Thyroid gland (tissue), 4 donors: ENCODE measurements at regions not wholly inside any gene's neighbourhood (a gene's known extent, or its start where the extent isn't known, plus 50 kb on each side); places are given as distances from the start of the nearest gene placed in this dataset.

Source experiments
- DNase-seq, 2 donors: peaks; one replicate each; pipeline ENCODE4 v3.0.0-alpha.2; 2019
- H3K27ac ChIP-seq, 3 donors: fragments of 200-600 bp; sonication (generic); 1 replicate in 2 of 3; 2 replicates in 1 of 3; pipeline ENCODE4 v1.5.1; 2016 to 2019; ENCODE audit warnings: mild to moderate bottlenecking in 1 of 3, moderate library complexity in 1 of 3
- H3K27me3 ChIP-seq: fragments of 200-600 bp; sonication (generic); one replicate; pipeline ENCODE4 v1.5.1; 2019
- H3K36me3 ChIP-seq, 2 donors: fragments of 200-600 bp; sonication (generic); one replicate each; pipeline ENCODE4 v1.5.1; 2016 to 2019
- H3K4me1 ChIP-seq, 2 donors: fragments of 200-600 bp; sonication (generic); one replicate each; pipeline ENCODE4 v1.5.1; 2017 to 2019
- H3K4me3 ChIP-seq, 3 donors: fragments of 200-600 bp; sonication (generic); replicated peaks in 1 of 3; 1 replicate in 2 of 3; 2 replicates in 1 of 3; pipeline ENCODE4 v1.5.1; 2016; ENCODE audit warnings: mild to moderate bottlenecking in 1 of 3
- H3K9me3 ChIP-seq: fragments of 200-600 bp; sonication (generic); one replicate; pipeline ENCODE4 v1.5.1; 2017
- CTCF ChIP-seq, 6 experiments: fragments of 200-600 bp in 3 of 6; fragments of 450-650 bp in 3 of 6; sonication (generic) in 3 of 6; IDR thresholded peaks; one replicate each; pipeline ENCODE4 v1.5.1; 2016 to 2019; ENCODE audit warnings: antibody characterized with exemption in 6 of 6, mild to moderate bottlenecking in 2 of 6, inconsistent platforms in 1 of 6, moderate library complexity in 1 of 6
- POLR2A ChIP-seq, 2 donors: fragments of 450-650 bp; IDR thresholded peaks; one replicate each; pipeline ENCODE4 v1.6.1; 2017; ENCODE audit warnings: antibody characterized with exemption in 2 of 2, mild to moderate bottlenecking in 2 of 2, moderate library complexity in 1 of 2
- WGBS, 2 donors: methylation state at CpG; one replicate each; pipeline ENCODE4 v1.1.5; 2017; 5-methylcytosine and 5-hydroxymethylcytosine counted together
- intact Hi-C: fragments of 100-400 bp; cut with DNase I; formaldehyde crosslinking; loops from one replicate; pipeline ENCODE4 v1.15.1; 2023

GRCh38 chr18:40976050-40976449 is 979.0 kb upstream of the PIK3C3 start:
- Histone ChIP-seq H3K9me3 (no peaks in the 10 kb centered on the region), H3K4me3 (no peak overlapping the region), H3K27me3 (no peaks in the 10 kb centered on the region), H3K4me1 (no peaks in the 10 kb centered on the region), H3K36me3 (no peaks in the 10 kb centered on the region), H3K27ac (no peak overlapping the region)
- no peak for TF ChIP-seq CTCF (IDR thresholded peaks at IDR 0.05)
- no peak for DNase-seq
- 93 to 95% methylated on average over 4 of the region's 4 CpGs for WGBS, 2 donors
- intact Hi-C loops = no loop called here

GRCh38 chr18:40974448-40974847 is 980.6 kb upstream of the PIK3C3 start:
- H3K4me1 ChIP-seq = no peaks in the 10 kb centered on the region
- H3K27me3 ChIP-seq = no peaks in the 10 kb centered on the region
- DNase-seq = no peak
- no peaks in the 10 kb centered on the region for H3K9me3 ChIP-seq
- intact Hi-C loops = no loop called here
- H3K27ac ChIP-seq = no peak overlapping the region
- H3K36me3 ChIP-seq = no peaks in the 10 kb centered on the region
- H3K4me3 ChIP-seq = no peak overlapping the region
- TF ChIP-seq POLR2A (IDR thresholded peaks at IDR 0.05) (no peak), CTCF (IDR thresholded peaks at IDR 0.05) (no peak)

GRCh38 chr18:40962784-40963183 is 992.2 kb upstream of the PIK3C3 start:
- H3K27ac ChIP-seq = no peak overlapping the region
- no peaks in the 10 kb centered on the region for H3K36me3 ChIP-seq
- intact Hi-C loops = no loop called here
- TF ChIP-seq CTCF (IDR thresholded peaks at IDR 0.05) = no peak
- no peak for TF ChIP-seq POLR2A (IDR thresholded peaks at IDR 0.05)
- WGBS, 2 donors = 79 to 84% methylated on average over 1 of the region's 1 CpG
- H3K4me3 ChIP-seq = no peak overlapping the region
- H3K27me3 ChIP-seq = no peaks in the 10 kb centered on the region
- no peak for DNase-seq
- H3K4me1 ChIP-seq = no peaks in the 10 kb centered on the region
- H3K9me3 ChIP-seq = no peaks in the 10 kb centered on the region

- 49 to 63% methylated on average over 2 of the region's 2 CpGs for WGBS, 2 donors
- intact Hi-C loops = no loop called here
Observed at GRCh38 chr18:40957533-40958070, 997.4 kb upstream of the PIK3C3 start.

GRCh38 chr18:40956213-40956612 is 998.8 kb upstream of the PIK3C3 start:
- H3K9me3 ChIP-seq = no peaks in the 10 kb centered on the region
- H3K4me1 ChIP-seq = no peaks in the 10 kb centered on the region
- no peak overlapping the region for H3K4me3 ChIP-seq
- H3K36me3 ChIP-seq = no peaks in the 10 kb centered on the region
- TF ChIP-seq POLR2A (IDR thresholded peaks at IDR 0.05) (no peak), CTCF (IDR thresholded peaks at IDR 0.05) (no peak)
- DNase-seq = no peak
- no peak overlapping the region for H3K27ac ChIP-seq
- H3K27me3 ChIP-seq = no peaks in the 10 kb centered on the region
- WGBS, 2 donors = 80 to 88% methylated on average over 1 of the region's 1 CpG
- intact Hi-C loops = no loop called here

More at GRCh38 chr18:40957533-40958070, 997.4 kb upstream of the PIK3C3 start:
- DNase-seq = no peak
- Histone ChIP-seq H3K9me3 (no peaks in the 10 kb centered on the region), H3K4me1 (no peaks in the 10 kb centered on the region), H3K27ac (no peak overlapping the region), H3K36me3 (no peaks in the 10 kb centered on the region), H3K27me3 (no peaks in the 10 kb centered on the region), H3K4me3 (no peak overlapping the region)
- no peak for TF ChIP-seq CTCF (IDR thresholded peaks at IDR 0.05)
